ENCODE measurements at regions not wholly inside any gene's neighbourhood (a gene's known extent, or its start where the extent isn't known, plus 50 kb on each side); places are given as distances from the start of the nearest gene placed in this dataset.

DNA sequence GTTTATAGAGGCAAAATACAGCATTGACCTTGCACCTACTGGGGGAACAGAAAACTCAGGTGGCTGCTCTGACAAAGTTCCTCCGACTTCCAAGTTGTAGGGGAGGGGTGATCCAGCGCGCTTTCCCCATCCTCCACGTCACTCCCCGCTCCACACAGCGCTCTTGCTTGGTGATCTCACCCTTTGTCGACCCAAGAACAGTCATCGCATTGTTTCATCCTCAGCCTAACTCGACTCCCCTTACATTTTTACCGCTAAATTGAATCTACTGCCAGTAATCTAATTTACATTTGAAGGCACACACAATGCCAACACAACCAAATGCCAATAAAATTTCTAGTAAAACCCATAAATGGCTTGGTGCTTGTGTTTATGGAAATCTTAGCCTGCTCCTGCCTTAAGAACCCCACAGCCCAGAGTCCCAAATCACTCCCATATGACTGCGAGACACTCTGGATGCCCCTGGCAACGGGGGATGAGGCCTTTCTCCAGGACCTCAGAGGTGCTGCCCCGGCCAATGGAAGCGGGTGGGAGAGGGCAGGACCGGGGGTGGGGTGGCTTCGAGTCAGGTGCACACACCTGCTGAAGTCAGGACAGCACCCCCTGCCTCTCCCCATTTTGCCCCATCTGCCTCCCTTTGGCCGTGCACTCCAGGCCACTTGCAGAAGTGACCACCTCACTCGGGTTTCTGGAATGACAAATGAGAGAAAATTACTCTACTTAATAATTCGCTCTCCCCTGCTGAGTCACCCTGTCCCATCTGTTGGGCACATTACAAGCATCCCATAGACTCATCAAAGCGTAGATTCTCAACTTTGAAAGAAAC is 98.2 kb upstream of the GSC start:
- TF ChIP-seq, protein P1, sequence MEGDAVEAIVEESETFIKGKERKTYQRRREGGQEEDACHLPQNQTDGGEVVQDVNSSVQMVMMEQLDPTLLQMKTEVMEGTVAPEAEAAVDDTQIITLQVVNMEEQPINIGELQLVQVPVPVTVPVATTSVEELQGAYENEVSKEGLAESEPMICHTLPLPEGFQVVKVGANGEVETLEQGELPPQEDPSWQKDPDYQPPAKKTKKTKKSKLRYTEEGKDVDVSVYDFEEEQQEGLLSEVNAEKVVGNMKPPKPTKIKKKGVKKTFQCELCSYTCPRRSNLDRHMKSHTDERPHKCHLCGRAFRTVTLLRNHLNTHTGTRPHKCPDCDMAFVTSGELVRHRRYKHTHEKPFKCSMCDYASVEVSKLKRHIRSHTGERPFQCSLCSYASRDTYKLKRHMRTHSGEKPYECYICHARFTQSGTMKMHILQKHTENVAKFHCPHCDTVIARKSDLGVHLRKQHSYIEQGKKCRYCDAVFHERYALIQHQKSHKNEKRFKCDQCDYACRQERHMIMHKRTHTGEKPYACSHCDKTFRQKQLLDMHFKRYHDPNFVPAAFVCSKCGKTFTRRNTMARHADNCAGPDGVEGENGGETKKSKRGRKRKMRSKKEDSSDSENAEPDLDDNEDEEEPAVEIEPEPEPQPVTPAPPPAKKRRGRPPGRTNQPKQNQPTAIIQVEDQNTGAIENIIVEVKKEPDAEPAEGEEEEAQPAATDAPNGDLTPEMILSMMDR (IDR thresholded peaks at IDR 0.05; ENCODE audit: control extremely low read depth, extremely low read depth), result no peak
- Histone ChIP-seq H3K4me1 (ENCODE audit: control insufficient read depth in 5 of 5, insufficient read depth in 5 of 5, low read length in 5 of 5) (no peaks in the 10 kb centered on the region), H3K4me3 (no peak overlapping the region), H3K9ac (ENCODE audit: insufficient read depth in 1 of 2, low read length in 2 of 2) (no peak overlapping the region), H3K9me3 (ENCODE audit: control insufficient read depth in 4 of 4, insufficient read depth in 3 of 4, low read length in 3 of 4) (peaks cover 0 to 3% (median 0%) of the 10 kb centered on the region in 4 donors), H3K27me3 (ENCODE audit: control insufficient read depth in 3 of 3, insufficient read depth in 3 of 3, low read length in 2 of 3) (peaks cover 3 to 32% (median 12%) of the 10 kb centered on the region in 3 donors), H3K27ac (ENCODE audit: low read depth in 1 of 2, low read length in 1 of 2) (no peak overlapping the region), H3K36me3 (ENCODE audit: control insufficient read depth in 4 of 4, insufficient read depth in 4 of 4, low read length in 4 of 4) (no peaks in the 10 kb centered on the region)
- no peak for ATAC-seq (ENCODE audit: insufficient read depth, low FRiP score)
- DNase-seq, result no peak
- WGBS, 2 donors, result 56 to 66% methylated on average over 20 of the region's 20 CpGs

DNA sequence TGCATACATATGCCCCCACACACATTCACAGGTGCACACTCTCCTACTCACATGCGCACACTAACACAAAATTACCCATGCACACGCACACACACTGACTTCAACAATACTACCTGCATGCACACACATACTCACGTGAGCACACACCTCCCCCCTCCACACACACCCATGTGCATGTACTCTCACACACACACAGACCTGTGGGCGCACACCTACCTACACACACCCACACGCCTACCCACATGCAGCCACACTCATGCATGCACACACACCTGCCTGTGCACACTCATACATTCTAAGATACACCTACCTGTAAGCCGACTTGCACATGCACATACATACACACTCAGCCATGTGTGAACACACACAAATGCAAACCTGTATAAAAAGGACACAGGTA is 97.3 kb upstream of the GSC start:
- H3K9ac ChIP-seq (ENCODE audit: insufficient read depth in 1 of 2, low read length in 2 of 2), result no peak overlapping the region
- H3K9me3 ChIP-seq (ENCODE audit: control insufficient read depth in 4 of 4, insufficient read depth in 3 of 4, low read length in 3 of 4), result peaks cover 0 to 3% (median 0%) of the 10 kb centered on the region in 4 donors
- H3K27me3 ChIP-seq (ENCODE audit: control insufficient read depth in 3 of 3, insufficient read depth in 3 of 3, low read length in 2 of 3), result peaks cover 3 to 32% (median 12%) of the 10 kb centered on the region in 3 donors
- ATAC-seq (ENCODE audit: insufficient read depth, low FRiP score) (no peak), DNase-seq (no peak)
- no peaks in the 10 kb centered on the region for H3K4me1 ChIP-seq (ENCODE audit: control insufficient read depth in 5 of 5, insufficient read depth in 5 of 5, low read length in 5 of 5)
- TF ChIP-seq, protein P1 (IDR thresholded peaks at IDR 0.05; ENCODE audit: control extremely low read depth, extremely low read depth), result no peak
- H3K27ac ChIP-seq (ENCODE audit: low read depth in 1 of 2, low read length in 1 of 2), result no peak overlapping the region
- WGBS, 2 donors, result 90 to 93% methylated on average over 6 of the region's 6 CpGs
- no peak overlapping the region for H3K4me3 ChIP-seq
- H3K36me3 ChIP-seq (ENCODE audit: control insufficient read depth in 4 of 4, insufficient read depth in 4 of 4, low read length in 4 of 4), result no peaks in the 10 kb centered on the region

DNA sequence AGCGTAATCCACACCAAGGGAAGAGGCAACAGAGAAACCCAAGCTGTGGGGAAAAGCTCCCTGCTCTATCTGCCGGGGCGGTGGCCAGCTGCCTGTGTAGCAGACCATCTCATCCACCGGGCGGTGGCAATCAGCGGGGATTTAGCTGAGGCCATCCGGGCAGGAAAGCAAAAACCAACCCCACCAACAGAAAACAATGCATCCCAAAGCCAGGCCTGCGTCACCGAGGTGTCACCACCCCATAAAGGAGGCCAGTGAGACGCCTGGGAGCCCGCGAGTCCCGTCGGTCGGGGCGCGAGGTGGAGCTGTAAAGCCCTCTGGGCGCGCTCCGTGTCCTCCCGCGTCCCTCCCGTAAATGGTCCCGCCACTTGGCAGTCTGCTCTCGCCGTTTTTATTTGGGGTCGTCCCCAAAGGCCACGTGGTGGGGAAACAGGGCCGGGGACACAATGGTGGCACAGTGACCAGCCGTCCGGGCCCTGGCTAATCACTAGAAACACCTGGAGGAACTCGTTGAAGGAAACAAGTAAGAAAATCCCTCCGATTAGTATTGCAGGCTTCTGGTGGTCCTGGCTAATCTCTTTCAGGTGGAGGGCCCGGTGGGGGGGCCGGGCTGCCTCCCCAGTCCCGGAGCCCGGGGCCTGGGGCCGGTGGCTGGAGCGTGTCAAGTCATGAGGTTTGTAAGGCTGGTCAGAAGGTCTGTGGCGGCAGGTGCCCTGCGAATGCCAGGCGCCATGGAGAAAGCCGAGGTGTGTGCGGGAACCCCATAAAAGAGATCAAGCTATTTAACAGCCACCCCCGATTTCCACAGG is 94.7 kb upstream of the GSC start:
- Histone ChIP-seq H3K9ac (ENCODE audit: insufficient read depth in 1 of 2, low read length in 2 of 2) (no peak overlapping the region), H3K4me3 (no peak overlapping the region), H3K4me1 (ENCODE audit: control insufficient read depth in 5 of 5, insufficient read depth in 5 of 5, low read length in 5 of 5) (no peaks in the 10 kb centered on the region), H3K36me3 (ENCODE audit: control insufficient read depth in 4 of 4, insufficient read depth in 4 of 4, low read length in 4 of 4) (no peaks in the 10 kb centered on the region), H3K27me3 (ENCODE audit: control insufficient read depth in 3 of 3, insufficient read depth in 3 of 3, low read length in 2 of 3) (peaks cover 3 to 36% (median 12%) of the 10 kb centered on the region in 3 donors), H3K27ac (ENCODE audit: low read depth in 1 of 2, low read length in 1 of 2) (no peak overlapping the region), H3K9me3 (ENCODE audit: control insufficient read depth in 4 of 4, insufficient read depth in 3 of 4, low read length in 3 of 4) (peaks cover 0 to 3% (median 0%) of the 10 kb centered on the region in 4 donors)
- TF ChIP-seq, protein P1 (IDR thresholded peaks at IDR 0.05; ENCODE audit: control extremely low read depth, extremely low read depth), result no peak
- ATAC-seq (ENCODE audit: insufficient read depth, low FRiP score) (no peak), DNase-seq (no peak)
- 26 to 34% methylated on average over 45 of the region's 45 CpGs for WGBS, 2 donors
